ENCODE measurements at regions not wholly inside any gene's neighbourhood (a gene's known extent, or its start where the extent isn't known, plus 50 kb on each side); places are given as distances from the start of the nearest gene placed in this dataset.

GRCh38 chr10:31604646-31605170, 285.7 kb downstream of the ZEB1 start:
- no peak for DNase-seq

GRCh38 chr10:31604096-31604495, 285.1 kb downstream of the ZEB1 start:
- DNase-seq, result no peak

DNA sequence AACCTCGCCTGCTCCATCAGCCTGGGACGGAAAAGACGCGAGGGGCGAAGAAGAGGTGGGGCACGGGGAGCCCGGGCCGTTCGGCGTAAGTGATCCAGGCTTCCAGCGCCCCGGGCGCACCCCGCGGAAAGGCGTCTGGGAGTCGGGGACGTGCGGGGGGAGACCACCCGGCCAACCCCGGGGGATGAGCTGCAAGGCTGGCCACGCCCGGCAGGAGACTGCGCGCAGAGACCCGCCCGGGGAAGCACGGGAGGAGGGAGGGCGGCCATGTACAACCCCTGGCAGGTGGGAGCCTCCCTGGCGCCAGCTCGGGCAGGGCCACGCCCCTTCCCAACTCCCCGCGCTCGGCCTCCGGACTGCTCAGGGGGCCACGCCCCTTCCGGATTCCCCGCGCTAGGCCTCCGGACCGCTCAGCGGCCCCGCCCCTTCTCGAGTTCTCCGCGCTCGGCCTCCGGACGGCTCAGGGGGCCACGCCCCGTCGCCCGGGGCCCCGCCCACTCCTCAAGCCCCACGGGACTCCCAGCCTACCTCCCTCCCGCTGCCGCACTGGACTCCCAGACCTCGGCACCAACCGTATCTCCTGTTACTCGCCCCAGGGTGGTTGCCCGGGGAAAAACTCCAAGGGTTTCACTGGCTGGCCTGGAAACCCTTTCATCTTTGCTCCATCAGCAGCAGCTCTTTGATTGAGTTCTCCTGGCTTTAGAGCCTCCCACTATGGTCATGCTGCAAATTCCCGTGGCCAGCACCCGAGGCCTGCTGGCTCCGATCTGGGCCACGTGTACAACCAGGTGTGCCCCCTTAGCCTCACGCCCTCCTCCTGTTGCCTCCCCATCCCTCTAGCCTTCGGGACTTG, 284.4 kb downstream of the ZEB1 start:
- peak; percentile 78 for DNase-seq

GRCh38 chr10:31602541-31603234, 283.7 kb downstream of the ZEB1 start:
- DNase-seq, result no peak

DNA sequence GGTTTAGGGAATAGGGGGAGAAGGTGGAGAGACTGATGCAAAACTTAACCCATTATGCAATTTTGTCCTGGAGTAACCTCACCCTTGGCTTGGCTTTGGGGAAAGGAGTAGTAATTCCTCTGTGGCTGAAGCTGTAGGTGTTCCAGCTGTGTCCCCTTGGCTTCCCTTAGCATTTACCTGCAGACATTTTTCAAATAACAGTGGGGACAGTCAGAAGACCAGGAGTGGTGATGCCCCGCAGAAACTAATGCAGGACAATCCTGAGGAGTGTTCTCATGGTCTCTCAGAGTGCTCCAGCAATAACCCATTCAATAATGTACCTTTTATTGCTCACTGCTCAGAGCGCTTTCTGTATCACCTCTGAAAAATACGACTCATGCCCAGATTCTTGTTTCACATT, 282.1 kb downstream of the ZEB1 start:
- DNase-seq, result no peak

DNA sequence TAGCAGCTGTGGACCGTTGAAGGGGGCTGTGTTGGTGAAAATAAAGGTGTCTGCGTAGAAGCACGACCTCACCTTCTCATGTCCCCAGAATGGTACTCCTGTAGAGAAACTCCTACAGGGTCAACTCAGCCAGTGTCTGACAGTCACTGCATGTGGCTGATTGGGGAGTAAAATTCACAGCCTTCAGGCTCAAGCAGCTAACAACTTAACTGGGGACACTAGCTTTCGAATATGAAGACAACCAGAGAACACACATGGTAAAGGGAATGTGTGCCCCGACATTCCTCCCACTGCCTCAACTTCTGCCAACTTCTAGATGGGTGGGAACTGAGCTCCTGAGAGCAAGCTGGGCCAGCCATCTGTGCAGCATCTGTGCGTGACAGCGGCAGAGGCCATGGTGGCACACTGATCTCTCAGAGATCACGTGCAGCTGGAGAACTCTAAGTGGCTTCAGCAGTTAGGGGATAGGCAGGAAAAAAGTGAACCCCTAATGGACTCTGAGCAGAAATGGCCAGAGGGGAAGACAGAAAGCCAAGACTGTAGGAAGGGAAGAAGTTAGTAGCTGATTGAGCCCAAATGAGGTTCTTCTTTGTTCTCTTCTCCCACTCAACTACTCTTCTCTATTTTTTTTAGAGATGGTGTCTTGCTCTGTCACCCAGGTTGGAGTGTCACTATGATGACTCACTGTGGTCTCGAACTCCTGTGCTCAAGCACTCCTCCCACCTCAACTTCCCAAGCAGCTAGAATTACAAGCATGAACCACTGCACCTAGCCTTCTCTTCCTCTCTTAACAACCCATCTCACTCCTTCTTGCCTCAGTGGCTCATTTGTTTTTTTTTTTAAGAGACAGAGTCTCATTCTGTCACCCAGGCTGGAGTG, 280.8 kb downstream of the ZEB1 start:
- no peak for DNase-seq

- no peak for DNase-seq
These were observed 277.7 kb downstream of the ZEB1 start for GRCh38 chr10:31596765-31597164.

DNA sequence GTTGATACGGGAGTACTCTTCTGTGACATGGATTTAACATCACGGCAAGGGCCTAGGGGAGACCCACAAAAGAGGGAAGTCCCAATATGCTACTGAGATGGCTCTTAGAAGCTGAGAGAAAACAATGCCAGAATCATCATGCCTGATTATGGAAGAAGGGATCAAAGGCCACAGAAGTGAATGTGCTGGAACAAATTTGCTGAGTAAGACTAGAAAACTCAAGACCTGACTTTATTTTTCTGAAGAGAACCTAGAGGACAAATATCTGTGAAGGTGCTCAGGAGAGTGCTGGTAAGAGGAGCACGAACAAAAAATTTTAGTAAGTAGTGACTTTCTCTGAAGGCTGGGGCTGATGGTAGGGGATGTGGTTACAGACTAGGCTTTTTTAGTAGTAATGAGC, 277.0 kb downstream of the ZEB1 start:
- no peak for DNase-seq

- DNase-seq, result no peak
These were observed 275.4 kb downstream of the ZEB1 start for GRCh38 chr10:31594347-31594873.

GRCh38 chr10:31593124-31593523, 274.1 kb downstream of the ZEB1 start:
- no peak for DNase-seq

DNA sequence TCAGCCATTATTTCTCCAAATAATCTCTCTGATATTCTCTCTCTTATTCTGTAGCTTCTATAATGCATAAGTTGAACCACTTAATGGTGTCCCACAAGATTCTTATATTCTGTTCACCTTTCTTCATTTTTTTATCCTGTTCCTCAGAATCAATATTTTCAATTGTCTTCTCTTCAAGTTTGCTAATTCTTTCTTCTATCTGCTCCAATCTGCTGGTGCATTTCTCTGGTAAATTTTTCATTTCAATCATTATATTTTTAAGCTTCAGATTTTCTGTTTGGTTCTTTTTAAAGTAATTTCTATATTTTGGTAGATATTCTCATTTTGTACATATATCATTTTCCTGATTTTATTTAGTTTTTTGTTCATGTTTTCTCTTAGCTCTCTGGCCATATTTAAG, 272.6 kb downstream of the ZEB1 start:
- no peak for DNase-seq

DNA sequence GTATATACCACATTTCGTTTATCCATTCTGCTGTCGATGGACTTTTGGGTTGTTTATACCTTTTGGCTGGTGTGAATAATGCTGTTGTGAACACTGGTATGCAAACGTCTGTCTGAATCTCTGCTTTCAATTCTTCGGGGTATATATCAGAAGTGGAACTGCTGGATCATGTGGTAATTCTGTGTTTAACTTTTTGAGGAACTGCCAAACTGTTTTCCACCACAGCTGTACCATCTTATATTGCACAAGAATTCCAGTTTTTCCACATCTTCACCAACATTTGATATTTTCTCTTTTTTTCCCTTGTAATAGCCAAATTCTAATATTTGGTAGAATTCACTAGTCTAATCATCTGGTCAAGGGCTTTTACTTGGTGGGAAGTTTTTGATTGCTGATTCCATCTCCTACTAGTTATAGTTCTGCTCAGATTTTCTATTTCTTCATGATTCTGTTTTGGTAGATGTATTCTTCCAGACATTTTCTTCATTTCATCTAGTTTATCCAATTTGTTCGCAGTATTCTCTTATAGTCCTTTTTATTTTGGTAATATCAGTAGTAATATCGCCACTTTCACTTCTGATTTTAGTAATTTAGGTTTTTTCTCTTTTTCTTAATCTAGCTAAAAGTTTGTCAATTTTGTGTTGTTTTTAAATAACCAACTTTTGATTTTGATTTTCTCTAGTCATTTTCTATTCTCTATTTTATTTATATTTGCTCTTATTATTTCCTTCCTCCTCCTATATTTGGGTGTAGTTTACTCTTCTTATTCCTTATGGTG, 271.2 kb downstream of the ZEB1 start:
- no peak for DNase-seq

DNA sequence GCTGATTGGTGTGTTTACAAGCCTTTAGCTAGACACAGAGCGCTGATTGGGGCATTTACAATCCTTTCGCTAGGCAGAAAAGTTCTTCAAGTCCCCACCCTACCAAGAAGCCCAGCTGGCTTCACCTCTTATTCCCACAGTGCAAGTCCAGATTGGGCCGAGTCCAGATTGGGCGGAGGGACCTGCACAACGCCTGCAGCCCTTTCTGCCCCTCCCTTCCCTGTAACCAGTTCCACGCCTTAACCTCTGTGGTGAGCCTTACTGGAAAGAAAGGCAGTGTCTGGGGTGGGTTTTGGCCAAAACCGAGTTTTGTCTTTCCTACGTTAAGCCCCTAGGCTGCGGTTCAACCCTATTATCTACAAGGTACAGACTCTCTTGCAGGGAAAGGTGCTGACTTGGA, 268.7 kb downstream of the ZEB1 start:
- no peak for DNase-seq

GRCh38 chr10:31586723-31587638, 268.0 kb downstream of the ZEB1 start:
- DNase-seq, result no peak

DNA sequence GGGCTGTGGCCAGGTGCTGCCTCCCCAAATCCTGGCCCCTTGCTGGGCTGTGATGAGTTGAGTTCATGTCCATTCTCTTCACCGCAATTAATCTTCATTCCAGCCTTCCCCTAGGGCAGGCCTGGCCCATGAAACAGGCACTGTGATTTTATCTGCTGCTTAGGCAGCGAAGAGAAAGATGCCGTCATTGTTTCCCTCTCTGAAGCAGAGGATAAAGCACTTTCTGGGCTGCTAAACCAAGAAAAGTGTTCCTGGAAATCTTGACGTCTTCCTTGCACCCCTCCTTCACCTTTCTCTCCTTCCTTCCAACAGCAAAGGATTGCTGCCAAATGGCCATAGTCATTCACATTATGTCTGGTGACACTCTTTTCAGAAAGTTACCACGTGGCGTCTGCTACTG, 265.9 kb downstream of the ZEB1 start:
- DNase-seq, result no peak

- no peak for DNase-seq
These were observed 265.1 kb downstream of the ZEB1 start for GRCh38 chr10:31584098-31584631.

DNA sequence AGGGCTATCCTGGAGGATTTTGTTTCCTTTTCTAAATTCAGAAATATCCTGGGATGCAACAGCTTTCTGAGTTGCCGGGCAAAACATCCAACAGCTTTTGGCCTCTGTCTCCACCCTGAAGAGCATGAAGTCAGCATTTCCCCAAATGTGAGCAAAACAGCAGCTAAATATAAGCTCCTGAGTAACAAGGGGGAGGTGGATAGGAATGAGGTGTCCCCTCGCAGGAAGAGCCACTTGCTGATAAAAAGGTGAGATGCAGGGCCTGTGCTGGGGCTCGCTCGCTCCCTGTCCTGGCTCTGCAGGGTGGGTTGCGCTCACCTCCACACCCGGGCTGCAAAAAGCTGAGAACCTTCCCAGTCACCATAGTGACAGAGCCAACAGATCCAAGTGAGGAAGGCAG, 264.3 kb downstream of the ZEB1 start:
- DNase-seq, result no peak

DNA sequence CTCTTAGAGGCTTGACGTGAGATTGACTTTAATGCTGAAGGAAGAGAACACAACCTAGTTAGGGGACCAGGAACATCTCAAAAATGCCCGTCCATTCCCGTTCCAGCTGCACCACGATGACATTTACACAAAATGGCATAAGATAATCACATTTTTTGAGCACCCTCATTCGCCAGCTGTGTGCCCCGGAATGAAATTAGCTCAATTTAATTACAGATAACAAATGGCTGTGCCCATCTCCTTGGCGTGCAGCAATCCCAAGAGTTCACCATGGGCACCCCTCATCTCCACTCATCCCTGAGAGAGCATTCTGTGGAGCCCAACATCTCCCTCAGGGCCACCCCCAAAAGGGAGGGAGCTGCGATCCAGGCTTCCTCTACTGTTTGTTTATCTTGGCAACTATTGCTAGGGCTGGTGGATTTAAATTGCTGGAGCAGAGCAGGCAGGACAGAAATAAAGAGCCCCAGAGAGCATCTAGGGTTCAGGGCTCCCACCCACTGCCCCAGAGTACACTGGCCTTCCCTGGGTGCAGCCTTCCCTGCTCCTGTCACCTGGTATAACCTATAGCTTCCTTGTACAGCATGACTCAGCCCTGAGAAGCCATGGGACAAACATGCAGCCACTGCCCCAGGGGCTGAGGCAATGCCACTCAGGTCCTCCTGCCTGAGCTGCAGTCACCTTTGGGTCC, 263.5 kb downstream of the ZEB1 start:
- DNase-seq, result no peak

GRCh38 chr10:31581741-31582323, 262.8 kb downstream of the ZEB1 start:
- DNase-seq, result no peak

GRCh38 chr10:31580646-31581045, 261.6 kb downstream of the ZEB1 start:
- DNase-seq, result no peak
